ENCODE measurements at regions not wholly inside any gene's neighbourhood (a gene's known extent, or its start where the extent isn't known, plus 50 kb on each side); places are given as distances from the start of the nearest gene placed in this dataset.

DNA sequence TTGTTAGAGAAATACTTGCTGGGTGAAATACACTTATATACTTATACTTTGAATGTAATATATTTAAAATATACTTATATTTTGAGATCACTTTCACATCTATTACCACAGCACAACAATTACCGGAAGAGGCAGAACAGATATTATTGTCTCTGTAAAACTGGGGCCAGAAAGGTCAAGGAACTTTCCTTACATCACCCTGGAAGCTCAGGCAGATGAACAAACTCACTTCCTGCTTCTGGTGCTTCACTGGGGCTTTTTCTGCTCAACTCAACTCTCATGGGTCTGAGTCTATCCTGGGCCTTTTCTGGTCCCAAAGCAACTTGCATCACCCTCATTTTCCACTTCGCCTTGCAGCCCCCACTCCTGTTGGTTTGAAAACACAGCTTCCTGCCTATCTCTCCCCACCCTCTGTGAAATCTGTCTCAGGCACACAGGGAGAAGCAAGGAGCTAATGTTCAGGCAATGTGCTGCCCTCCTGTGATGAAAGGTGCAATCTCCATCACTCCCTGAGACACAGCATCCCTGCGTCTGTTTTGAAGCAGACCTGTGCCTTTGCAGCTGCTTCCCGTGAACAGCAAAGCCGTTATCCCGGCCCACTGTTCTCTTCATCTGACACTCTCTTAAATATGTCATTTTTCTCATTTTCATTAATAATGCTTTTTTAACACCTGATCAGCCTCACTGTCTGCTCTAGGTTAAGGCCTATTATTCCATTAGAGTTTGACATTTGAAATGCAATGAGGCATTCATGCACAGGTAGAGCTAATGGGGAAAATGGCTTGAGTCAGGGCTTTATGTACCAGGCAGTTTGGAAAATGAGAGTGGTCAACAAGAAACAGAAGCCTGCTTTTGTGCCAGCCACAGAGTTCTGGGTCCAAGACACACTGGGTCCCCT lies 251.9 kb upstream of the CHAC2 start:
- TF ChIP-seq POLR2AphosphoS5 (IDR thresholded peaks at IDR 0.05) (no peak), EP300 (IDR thresholded peaks at IDR 0.05; ENCODE audit: low read depth) (no peak), POLR2A (IDR thresholded peaks at IDR 0.05) (no peak)
- TF ChIP-seq, protein P1, sequence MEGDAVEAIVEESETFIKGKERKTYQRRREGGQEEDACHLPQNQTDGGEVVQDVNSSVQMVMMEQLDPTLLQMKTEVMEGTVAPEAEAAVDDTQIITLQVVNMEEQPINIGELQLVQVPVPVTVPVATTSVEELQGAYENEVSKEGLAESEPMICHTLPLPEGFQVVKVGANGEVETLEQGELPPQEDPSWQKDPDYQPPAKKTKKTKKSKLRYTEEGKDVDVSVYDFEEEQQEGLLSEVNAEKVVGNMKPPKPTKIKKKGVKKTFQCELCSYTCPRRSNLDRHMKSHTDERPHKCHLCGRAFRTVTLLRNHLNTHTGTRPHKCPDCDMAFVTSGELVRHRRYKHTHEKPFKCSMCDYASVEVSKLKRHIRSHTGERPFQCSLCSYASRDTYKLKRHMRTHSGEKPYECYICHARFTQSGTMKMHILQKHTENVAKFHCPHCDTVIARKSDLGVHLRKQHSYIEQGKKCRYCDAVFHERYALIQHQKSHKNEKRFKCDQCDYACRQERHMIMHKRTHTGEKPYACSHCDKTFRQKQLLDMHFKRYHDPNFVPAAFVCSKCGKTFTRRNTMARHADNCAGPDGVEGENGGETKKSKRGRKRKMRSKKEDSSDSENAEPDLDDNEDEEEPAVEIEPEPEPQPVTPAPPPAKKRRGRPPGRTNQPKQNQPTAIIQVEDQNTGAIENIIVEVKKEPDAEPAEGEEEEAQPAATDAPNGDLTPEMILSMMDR (IDR thresholded peaks at IDR 0.05): no peak
- Histone ChIP-seq H3K36me3 (no peaks in the 10 kb centered on the region), H3K27ac (no peak overlapping the region), H3K27me3 (no peaks in the 10 kb centered on the region), H3K9me3 (no peaks in the 10 kb centered on the region), H3K4me3 (no peak overlapping the region), H3K4me1 (no peaks in the 10 kb centered on the region)
- in situ Hi-C loops (cut with MboI; ENCODE audit: low pct_ligation_motif_present in 1 of 4, low pct_unique_long_range_greater_than_20kb in 1 of 4, low sequenced_read_pairs in 3 of 4): no loop called here
- 68 to 83% methylated on average over 6 of the region's 6 CpGs for WGBS, 2 donors (ENCODE audit: low coverage in 1 of 2)
- intact Hi-C loops (cut with DNase I; ENCODE audit: low total_unique reads): no loop called here
- no peak for DNase-seq

DNA sequence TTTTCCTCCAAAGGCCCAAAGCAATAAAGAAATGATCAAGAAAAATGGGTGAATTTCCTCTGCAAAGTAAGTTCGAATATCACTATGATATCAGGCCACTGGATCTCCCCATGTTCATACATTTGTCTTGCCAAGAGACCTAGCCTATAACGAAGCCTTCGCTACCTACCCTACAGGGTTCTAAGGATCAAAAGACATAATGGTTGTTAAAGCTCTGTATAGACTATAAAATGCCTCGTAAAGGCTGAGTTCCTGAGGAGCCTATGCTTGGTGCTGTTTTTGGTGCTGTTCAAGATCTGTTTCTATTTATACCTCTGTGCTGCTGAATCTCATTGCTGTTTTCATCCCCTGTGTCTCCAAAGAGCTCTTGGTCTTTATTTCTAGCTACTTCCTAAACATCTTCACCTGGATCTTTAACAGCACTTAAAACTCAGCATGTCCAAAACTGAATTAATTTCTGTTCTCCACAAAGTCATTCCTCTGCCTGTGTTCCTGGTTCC lies 254.4 kb upstream of the CHAC2 start:
- H3K4me1 ChIP-seq: no peaks in the 10 kb centered on the region
- 58 to 74% methylated on average over 4 of the region's 4 CpGs for WGBS, 2 donors (ENCODE audit: low coverage in 1 of 2)
- in situ Hi-C loops (cut with MboI; ENCODE audit: low pct_ligation_motif_present in 1 of 4, low pct_unique_long_range_greater_than_20kb in 1 of 4, low sequenced_read_pairs in 3 of 4): no loop called here
- H3K27ac ChIP-seq: no peak overlapping the region
- no peaks in the 10 kb centered on the region for H3K36me3 ChIP-seq
- TF ChIP-seq POLR2AphosphoS5 (IDR thresholded peaks at IDR 0.05): no peak
- TF ChIP-seq POLR2A (IDR thresholded peaks at IDR 0.05): no peak
- no peaks in the 10 kb centered on the region for H3K27me3 ChIP-seq
- no peak for DNase-seq
- intact Hi-C loops (cut with DNase I; ENCODE audit: low total_unique reads): no loop called here
- no peak overlapping the region for H3K4me3 ChIP-seq
- no peaks in the 10 kb centered on the region for H3K9me3 ChIP-seq

DNA sequence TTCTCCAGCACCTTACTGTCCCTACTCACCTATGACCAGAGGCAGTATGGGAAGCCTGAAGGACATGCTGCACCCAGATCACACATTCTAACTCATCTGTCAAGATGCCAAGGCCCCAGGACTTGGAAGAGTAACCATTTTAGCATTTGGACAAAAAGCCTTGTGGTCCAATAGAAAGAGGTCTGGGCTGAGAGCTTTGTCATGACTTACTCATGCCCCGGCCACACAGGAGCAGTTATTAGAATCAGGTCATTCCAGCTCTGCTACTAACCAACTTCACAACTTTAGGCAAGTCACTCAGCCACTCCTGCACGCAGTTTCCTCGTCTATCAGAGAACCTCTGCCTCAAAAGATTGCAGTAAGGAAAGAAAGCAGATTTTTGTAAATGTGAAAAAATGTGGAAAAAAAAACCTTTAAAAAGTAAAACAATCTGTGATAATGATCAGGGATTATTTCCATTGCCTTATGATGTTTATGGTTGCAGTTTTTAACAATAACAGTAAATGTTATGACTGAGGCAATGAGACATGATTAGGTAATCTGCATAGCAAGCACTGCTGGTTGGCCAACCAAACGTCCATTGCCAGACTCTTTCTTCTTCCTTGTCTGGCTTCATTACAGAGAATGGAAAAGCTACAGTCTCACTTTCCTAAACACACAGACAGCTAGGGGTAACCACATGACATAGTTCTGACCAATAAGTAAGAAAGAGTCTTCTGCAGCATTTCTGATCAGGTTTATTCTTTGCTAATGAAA lies 255.4 kb upstream of the CHAC2 start:
- Histone ChIP-seq H3K27ac (no peak overlapping the region), H3K9me3 (no peaks in the 10 kb centered on the region), H3K4me1 (no peaks in the 10 kb centered on the region), H3K4me3 (no peak overlapping the region), H3K36me3 (no peaks in the 10 kb centered on the region), H3K27me3 (no peaks in the 10 kb centered on the region)
- 60 to 70% methylated on average over 3 to 4 of the region's 4 CpGs for WGBS, 2 donors (ENCODE audit: low coverage in 1 of 2)
- no peak for DNase-seq
- TF ChIP-seq, protein P1 (IDR thresholded peaks at IDR 0.05): no peak
- no peak for TF ChIP-seq POLR2A (IDR thresholded peaks at IDR 0.05)
- TF ChIP-seq POLR2AphosphoS5 (IDR thresholded peaks at IDR 0.05): no peak
- intact Hi-C loops (cut with DNase I; ENCODE audit: low total_unique reads): no loop called here
- in situ Hi-C loops (cut with MboI; ENCODE audit: low pct_ligation_motif_present in 1 of 4, low pct_unique_long_range_greater_than_20kb in 1 of 4, low sequenced_read_pairs in 3 of 4): no loop called here

DNA sequence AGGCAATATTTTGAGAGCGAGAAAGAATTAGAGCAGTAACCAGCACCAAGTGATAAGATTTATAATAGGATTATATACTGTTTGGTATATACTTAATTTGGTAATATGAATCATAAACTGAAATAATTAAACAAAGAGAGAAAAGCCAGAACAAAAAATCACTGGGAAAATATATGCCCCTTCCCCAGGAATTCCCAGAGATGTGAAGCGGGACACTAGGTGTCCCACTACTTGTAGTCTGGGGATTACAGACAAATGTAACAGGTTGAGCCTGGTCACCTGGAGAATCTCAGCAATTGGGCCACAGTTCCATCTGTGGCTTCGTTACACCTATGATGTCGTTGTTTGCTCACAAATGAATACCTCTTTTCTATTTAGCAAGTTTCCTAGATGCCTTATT lies 256.1 kb upstream of the CHAC2 start:
- no peak for DNase-seq
- H3K36me3 ChIP-seq: no peaks in the 10 kb centered on the region
- no peak overlapping the region for H3K4me3 ChIP-seq
- H3K4me1 ChIP-seq: no peaks in the 10 kb centered on the region
- H3K27me3 ChIP-seq: no peaks in the 10 kb centered on the region
- 75 to 87% methylated on average over 3 to 4 of the region's 4 CpGs for WGBS, 2 donors (ENCODE audit: low coverage in 1 of 2)
- no peaks in the 10 kb centered on the region for H3K9me3 ChIP-seq
- H3K27ac ChIP-seq: no peak overlapping the region
- in situ Hi-C loops (cut with MboI; ENCODE audit: low pct_ligation_motif_present in 1 of 4, low pct_unique_long_range_greater_than_20kb in 1 of 4, low sequenced_read_pairs in 3 of 4) (no loop called here), intact Hi-C loops (cut with DNase I; ENCODE audit: low total_unique reads) (no loop called here)
- no peak for TF ChIP-seq POLR2AphosphoS5 (IDR thresholded peaks at IDR 0.05)
- TF ChIP-seq POLR2A (IDR thresholded peaks at IDR 0.05): no peak
- TF ChIP-seq EP300 (IDR thresholded peaks at IDR 0.05; ENCODE audit: low read depth): no peak
- TF ChIP-seq, protein P1 (IDR thresholded peaks at IDR 0.05): no peak

Measured in transverse colon (tissue), 4 donors.